SK-N-SH (cell line): ENCODE measurements at regions not wholly inside any gene's neighbourhood (a gene's known extent, or its start where the extent isn't known, plus 50 kb on each side); places are given as distances from the start of the nearest gene placed in this dataset.

Source experiments
- CTCF ChIA-PET: fragments of 300-600, 350-600 bp; formaldehyde crosslinking; extraction: SDS; loops from one replicate; lab custom pipeline; 2021; lab: Yijun Ruan, JAX
- POLR2A ChIA-PET: fragments of 350-600 bp; sonication (Branson Sonifier 250); formaldehyde crosslinking; extraction: SDS; loops from one replicate; lab custom pipeline; 2020; ENCODE audit warnings: antibody characterized with exemption, inconsistent platforms; lab: Yijun Ruan, JAX
- DNase-seq: peaks from one replicate; pipeline ENCODE4 v3.0.0; 2012
- H2AFZ ChIP-seq: fragments of 200-600 bp; sonication (generic); 2 replicates; pipeline ENCODE4 v1.8.1; 2016; ENCODE audit warnings: antibody characterized with exemption, mild to moderate bottlenecking, low read depth
- H3F3A ChIP-seq: fragments of 200-600 bp; sonication (generic); replicated peaks from 2 replicates; pipeline ENCODE3; 2016; ENCODE audit warnings: antibody characterized with exemption, mild to moderate bottlenecking; ENCODE audit not compliant: insufficient read depth
- H3K27ac ChIP-seq, 2 experiments: fragments of 200-500 bp in 1 of 2; fragments of 200-600 bp in 1 of 2; sonication (Bioruptor generic) in 1 of 2; sonication (generic), shearing (Covaris generic) in 1 of 2; 2 replicates each; pipeline versions ENCODE4 v1.5.1 to v1.6.1; 2014 to 2016; ENCODE audit warnings: low read depth in 2 of 2, inconsistent platforms in 1 of 2, low read length in 1 of 2, mild to moderate bottlenecking in 1 of 2, mixed read lengths in 1 of 2
- H3K27me3 ChIP-seq: fragments of 200-600 bp; sonication (generic), shearing (Covaris generic); 2 replicates; pipeline ENCODE4 v1.6.1; 2016; ENCODE audit warnings: mixed run types; ENCODE audit not compliant: insufficient read depth
- H3K36me3 ChIP-seq, 2 experiments: fragments of 200-500 bp in 1 of 2; fragments of 200-600 bp in 1 of 2; sonication (Bioruptor generic) in 1 of 2; sonication (generic) in 1 of 2; replicated peaks in 1 of 2; 2 replicates each; pipeline versions ENCODE3 to v1.5.1; 2014 to 2016; ENCODE audit warnings: low read length in 1 of 2, mild to moderate bottlenecking in 1 of 2; ENCODE audit not compliant: insufficient read depth in 2 of 2, control insufficient read depth in 1 of 2
- H3K4me1 ChIP-seq, 2 experiments: fragments of 200-500 bp in 1 of 2; fragments of 200-600 bp in 1 of 2; sonication (Bioruptor generic) in 1 of 2; sonication (generic), shearing (Covaris generic) in 1 of 2; 2 replicates each; pipeline versions ENCODE4 v1.5.1 to v1.6.1; 2014 to 2016; ENCODE audit warnings: low read depth in 1 of 2, low read length in 1 of 2, mixed run types in 1 of 2; ENCODE audit not compliant: insufficient read depth in 2 of 2, control insufficient read depth in 1 of 2
- H3K4me2 ChIP-seq: fragments of 200-600 bp; sonication (generic), shearing (Covaris generic); 2 replicates; pipeline ENCODE4 v1.6.1; 2017; ENCODE audit warnings: mixed run types
- H3K4me3 ChIP-seq, 2 experiments: fragments of 200-500 bp in 1 of 2; fragments of 200-600 bp in 1 of 2; sonication (Bioruptor generic) in 1 of 2; sonication (generic), shearing (Covaris generic) in 1 of 2; 2 replicates each; pipeline versions ENCODE4 v1.5.1 to v1.8.1; 2014 to 2016; ENCODE audit warnings: low read depth in 2 of 2, inconsistent platforms in 1 of 2, low read length in 1 of 2, mild to moderate bottlenecking in 1 of 2, mixed read lengths in 1 of 2, moderate library complexity in 1 of 2
- H3K79me2 ChIP-seq: fragments of 200-600 bp; sonication (generic); 2 replicates; pipeline ENCODE4 v1.8.1; 2017; ENCODE audit warnings: mild to moderate bottlenecking; ENCODE audit not compliant: insufficient read depth
- H3K9ac ChIP-seq: fragments of 200-600 bp; sonication (generic); 2 replicates; pipeline ENCODE4 v1.6.1; 2017; ENCODE audit warnings: mixed run types
- H3K9me2 ChIP-seq: fragments of 200-600 bp; sonication (generic); 2 replicates; pipeline ENCODE4 v1.6.1; 2017; ENCODE audit warnings: mixed run types
- H3K9me3 ChIP-seq: fragments of 200-600 bp; sonication (generic); 2 replicates; pipeline ENCODE4 v1.6.1; 2017; ENCODE audit warnings: mixed run types, mild to moderate bottlenecking, moderate library complexity
- H4K20me1 ChIP-seq: fragments of 200-600 bp; sonication (generic); 2 replicates; pipeline ENCODE4 v1.6.1; 2017; ENCODE audit warnings: mild to moderate bottlenecking, mixed run types; ENCODE audit not compliant: insufficient read depth
- CTCF ChIP-seq: fragments of 200-600 bp; sonication (generic); IDR thresholded peaks from 2 replicates; pipeline ENCODE4 v1.6.1; 2017; ENCODE audit warnings: antibody characterized with exemption, mild to moderate bottlenecking, moderate library complexity
- FOXJ3 ChIP-seq: sonication (generic); formaldehyde crosslinking; IDR thresholded peaks from 2 replicates; pipeline ENCODE4 v1.5.1; 2020; ENCODE audit warnings: mild to moderate bottlenecking, missing genetic modification reagents
- GATA2 ChIP-seq: sonication (generic); formaldehyde crosslinking; IDR thresholded peaks from 2 replicates; pipeline ENCODE4 v1.5.0; 2020; ENCODE audit warnings: mild to moderate bottlenecking, missing genetic modification reagents
- JUND ChIP-seq: IDR thresholded peaks from 2 replicates; pipeline ENCODE4 v1.4.0; 2012
- MXI1 ChIP-seq: IDR thresholded peaks from 2 replicates; pipeline ENCODE4 v1.6.1; 2012; ENCODE audit warnings: mild to moderate bottlenecking, low read depth, low read length, improper control_type of control experiment
- POLR2AphosphoS5 ChIP-seq: IDR thresholded peaks from 2 replicates; pipeline ENCODE4 v1.6.1; 2012; ENCODE audit warnings: low read depth, low read length
- RFX5 ChIP-seq: IDR thresholded peaks from 2 replicates; pipeline ENCODE4 v1.6.1; 2012; ENCODE audit warnings: mild to moderate bottlenecking, improper control_type of control experiment, low read length
- USF2 ChIP-seq: fragments of 150-350 bp; IDR thresholded peaks from 2 replicates; pipeline ENCODE4 v1.6.1; 2017; ENCODE audit warnings: antibody characterized with exemption, low read length, low read depth, borderline replicate concordance
- ZBTB33 ChIP-seq: IDR thresholded peaks from 2 replicates; pipeline ENCODE4 v1.4.0; 2012; ENCODE audit warnings: low read depth, borderline replicate concordance
- WGBS: methylation state at CpG from one replicate; pipeline ENCODE4 v1.1.6; 2017; ENCODE audit warnings: low lambda C conversion rate; 5-methylcytosine and 5-hydroxymethylcytosine counted together
- TF ChIP-seq, protein P1 (sequence below): IDR thresholded peaks from 2 replicates; pipeline ENCODE4; 2012

GRCh38 chr20:55394592-55394991 is 610.7 kb downstream of the CBLN4 start (continued):
- no peak for TF ChIP-seq POLR2AphosphoS5
- TF ChIP-seq MXI1: no peak
- no peak for TF ChIP-seq FOXJ3 (CRISPR knock-in tag)
- no peak for TF ChIP-seq JUND
- TF ChIP-seq ZBTB33: no peak
- no peak for TF ChIP-seq RFX5
- TF ChIP-seq, all 33 proteins: peak for 0

DNA sequence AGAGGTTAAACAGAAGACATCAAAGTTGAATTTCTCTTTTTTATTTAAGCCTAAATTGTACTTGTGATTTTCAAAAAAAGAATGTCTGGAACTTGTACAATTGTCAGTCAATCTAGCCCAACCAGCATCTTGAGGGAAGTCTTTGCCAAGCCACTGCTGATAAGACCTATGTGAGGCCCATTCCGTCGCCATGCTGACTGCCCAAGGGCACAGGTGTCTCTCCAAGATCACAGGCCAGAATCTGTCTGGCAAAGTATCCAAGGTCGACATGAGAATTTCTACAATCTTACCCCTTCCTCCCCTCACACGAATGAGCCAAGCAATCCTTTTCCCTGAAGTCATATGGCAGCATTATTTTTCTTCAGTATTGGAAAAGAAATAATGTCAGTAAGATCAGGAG is 614.5 kb downstream of the CBLN4 start:
- ChIA-PET POLR2A (no interaction called here), CTCF (no interaction called here)
- no peak for DNase-seq
- Histone ChIP-seq H3K4me1 (no peaks in the 10 kb centered on the region), H3K36me3 (no peaks in the 10 kb centered on the region), H3K9ac (no peak overlapping the region), H3K27ac (no peak overlapping the region), H3K27me3 (no peaks in the 10 kb centered on the region), H2AFZ (no peak overlapping the region), H3F3A (no peaks in the 10 kb centered on the region), H4K20me1 (no peaks in the 10 kb centered on the region), H3K4me3 (no peak overlapping the region), H3K9me2 (no peaks in the 10 kb centered on the region), H3K79me2 (no peaks in the 10 kb centered on the region), H3K9me3 (no peaks in the 10 kb centered on the region), H3K4me2 (no peak overlapping the region)
- no peak for TF ChIP-seq CTCF
- no peak for TF ChIP-seq GATA2 (CRISPR knock-in tag)
- no peak for TF ChIP-seq USF2
- TF ChIP-seq, protein P1, sequence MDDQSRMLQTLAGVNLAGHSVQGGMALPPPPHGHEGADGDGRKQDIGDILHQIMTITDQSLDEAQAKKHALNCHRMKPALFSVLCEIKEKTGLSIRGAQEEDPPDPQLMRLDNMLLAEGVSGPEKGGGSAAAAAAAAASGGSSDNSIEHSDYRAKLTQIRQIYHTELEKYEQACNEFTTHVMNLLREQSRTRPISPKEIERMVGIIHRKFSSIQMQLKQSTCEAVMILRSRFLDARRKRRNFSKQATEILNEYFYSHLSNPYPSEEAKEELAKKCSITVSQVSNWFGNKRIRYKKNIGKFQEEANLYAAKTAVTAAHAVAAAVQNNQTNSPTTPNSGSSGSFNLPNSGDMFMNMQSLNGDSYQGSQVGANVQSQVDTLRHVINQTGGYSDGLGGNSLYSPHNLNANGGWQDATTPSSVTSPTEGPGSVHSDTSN: no peak
- TF ChIP-seq ZBTB33: no peak
- WGBS: 8% methylated on average over 4 of the region's 4 CpGs
